CD14-positive monocyte (primary cell): ENCODE measurements at regions not wholly inside any gene's neighbourhood (a gene's known extent, or its start where the extent isn't known, plus 50 kb on each side); places are given as distances from the start of the nearest gene placed in this dataset.
"Not testable (repeated sequence)": the region's sequence is repeated elsewhere in the genome, so short reads cannot be mapped to it uniquely, and the experiment has no call there.

Experiments
- DNase-seq, 3 donors: peaks; one replicate each; pipeline ENCODE4 v3.0.0-alpha.2; 2011 to 2022
- H2AFZ ChIP-seq: 2 replicates; pipeline ENCODE4 v1.6.0; 2012; ENCODE audit warnings: mild to moderate bottlenecking, low read depth, low read length, inconsistent platforms; ENCODE audit not compliant: insufficient read depth, poor library complexity, severe bottlenecking
- H3K27ac ChIP-seq, 2 donors: 1 replicate in 1 of 2; 2 replicates in 1 of 2; pipeline ENCODE4 v1.5.1; 2012 to 2013; ENCODE audit warnings: low read length in 2 of 2, control low read depth in 1 of 2, inconsistent platforms in 1 of 2, low read depth in 1 of 2, mild to moderate bottlenecking in 1 of 2
- H3K27me3 ChIP-seq, 2 donors: one replicate each; pipeline versions ENCODE4 v1.6.0 to v1.6.1; 2011 to 2013; ENCODE audit warnings: low read length in 2 of 2; ENCODE audit not compliant: control insufficient read depth in 2 of 2, insufficient read depth in 2 of 2
- H3K36me3 ChIP-seq, 2 donors: replicated peaks in 1 of 2; 1 replicate in 1 of 2; 2 replicates in 1 of 2; pipeline versions ENCODE4 v1.5.1 to v1.6.1; 2012 to 2013; ENCODE audit warnings: low read length in 2 of 2, control low read depth in 1 of 2, inconsistent platforms in 1 of 2, mild to moderate bottlenecking in 1 of 2; ENCODE audit not compliant: insufficient read depth in 2 of 2, control insufficient read depth in 1 of 2
- H3K4me1 ChIP-seq, 2 donors: 1 replicate in 1 of 2; 2 replicates in 1 of 2; pipeline versions ENCODE4 v1.5.1 to v1.6.1; 2012 to 2013; ENCODE audit warnings: low read length in 2 of 2, control low read depth in 1 of 2, inconsistent platforms in 1 of 2, mild to moderate bottlenecking in 1 of 2, moderate library complexity in 1 of 2; ENCODE audit not compliant: insufficient read depth in 2 of 2, control insufficient read depth in 1 of 2
- H3K4me2 ChIP-seq: replicated peaks from 2 replicates; pipeline ENCODE3; 2012; ENCODE audit warnings: low read length, moderate library complexity, mild to moderate bottlenecking; ENCODE audit not compliant: poor library complexity, severe bottlenecking; ENCODE audit errors: extremely low read depth
- H3K4me3 ChIP-seq, 3 experiments: fragments of 200-600 bp in 1 of 3; sonication (generic) in 1 of 3; replicated peaks in 1 of 3; 1 replicate in 2 of 3; 2 replicates in 1 of 3; pipeline ENCODE4 v1.5.1; 2011 to 2013; ENCODE audit warnings: low read length in 3 of 3, mild to moderate bottlenecking in 3 of 3, control low read depth in 2 of 3, low read depth in 2 of 3, inconsistent platforms in 1 of 3, moderate library complexity in 1 of 3
- H3K79me2 ChIP-seq: 2 replicates; pipeline ENCODE4 v1.6.0; 2012; ENCODE audit warnings: mild to moderate bottlenecking, control low read depth, inconsistent platforms, low read length, moderate library complexity; ENCODE audit not compliant: insufficient read depth
- H3K9ac ChIP-seq: 2 replicates; pipeline ENCODE4 v1.6.0; 2017; ENCODE audit warnings: low read length, mild to moderate bottlenecking; ENCODE audit not compliant: insufficient read depth, poor library complexity, severe bottlenecking
- H3K9me3 ChIP-seq, 2 donors: replicated peaks in 1 of 2; 1 replicate in 1 of 2; 2 replicates in 1 of 2; pipeline versions ENCODE4 v1.5.1 to v1.6.1; 2012 to 2013; ENCODE audit warnings: low read length in 2 of 2, control low read depth in 1 of 2; ENCODE audit not compliant: control insufficient read depth in 1 of 2, insufficient read depth in 1 of 2
- H4K20me1 ChIP-seq: 2 replicates; pipeline ENCODE4 v1.6.0; 2012; ENCODE audit warnings: mild to moderate bottlenecking, low read length, control low read depth, moderate library complexity; ENCODE audit not compliant: insufficient read depth
- H3K27ac Mint-ChIP-seq, 7 donors: one replicate each; pipeline ENCODE4 v1.8.0; 2020; ENCODE audit warnings: mild to moderate bottlenecking in 7 of 7, mixed read lengths in 7 of 7, moderate library complexity in 6 of 7, inconsistent platforms in 2 of 7
- H3K27me3 Mint-ChIP-seq, 3 donors: one replicate each; pipeline ENCODE4 v1.8.0; 2021 to 2022; ENCODE audit warnings: low read depth in 3 of 3, mild to moderate bottlenecking in 3 of 3, mixed read lengths in 3 of 3, moderate library complexity in 3 of 3, inconsistent platforms in 1 of 3
- H3K36me3 Mint-ChIP-seq, 2 donors: one replicate each; pipeline ENCODE4 v1.8.0; 2020; ENCODE audit warnings: mixed read lengths in 2 of 2, inconsistent platforms in 1 of 2, mild to moderate bottlenecking in 1 of 2
- H3K4me1 Mint-ChIP-seq: one replicate; pipeline ENCODE4 v1.8.0; 2020; ENCODE audit warnings: mild to moderate bottlenecking, mixed read lengths
- H3K4me3 Mint-ChIP-seq, 2 donors: one replicate each; pipeline ENCODE4 v1.8.0; 2020; ENCODE audit warnings: mild to moderate bottlenecking in 2 of 2, mixed read lengths in 2 of 2, moderate library complexity in 1 of 2
- H3K9me3 Mint-ChIP-seq, 7 donors: one replicate each; pipeline ENCODE4 v1.8.0; 2020 to 2022; ENCODE audit warnings: mixed read lengths in 7 of 7, mild to moderate bottlenecking in 6 of 7, moderate library complexity in 6 of 7, inconsistent platforms in 2 of 7
- WGBS: methylation state at CpG from one replicate; pipeline ENCODE4 v1.1.5; 2013; ENCODE audit warnings: missing lambda C conversion rate; ENCODE audit not compliant: insufficient coverage; 5-methylcytosine and 5-hydroxymethylcytosine counted together
- intact Hi-C, 2 donors: fragments of 100-400 bp; cut with micrococcal nuclease; formaldehyde crosslinking; loops; one replicate each; pipeline versions ENCODE4 v1.15.0 to v1.15.1; 2023
- TF ChIP-seq, protein P1 (sequence below): fragments of 200-600 bp; IDR thresholded peaks from one replicate; pipeline ENCODE4 v1.8.0; 2022; ENCODE audit warnings: antibody characterized with exemption, mild to moderate bottlenecking

DNA sequence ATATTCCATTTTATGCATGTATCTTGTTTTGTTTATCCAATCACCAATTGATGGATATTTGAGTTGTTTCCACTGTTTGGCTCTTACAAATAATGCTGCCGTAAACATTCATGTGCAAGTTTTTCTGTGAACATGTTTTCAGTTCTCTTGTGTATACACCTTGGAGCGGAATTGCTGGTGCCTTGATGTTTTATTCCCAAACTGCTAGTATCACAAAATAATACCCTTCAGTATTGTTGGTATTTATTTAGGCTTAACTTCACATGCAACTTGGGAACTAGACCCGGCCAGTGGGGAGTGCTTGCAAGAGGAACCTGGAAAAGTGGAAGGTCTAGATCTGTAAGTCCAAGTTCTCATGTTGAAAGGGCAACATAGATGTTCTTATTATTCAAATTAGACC lies 115.9 kb downstream of the CRYAA start:
- Mint-ChIP-seq H3K27ac (no peak overlapping the region), H3K4me3 (no peak overlapping the region), H3K27me3 (peaks cover 0 to 7% (median 6%) of the 10 kb centered on the region in 3 donors), H3K9me3 (peaks cover 5 to 9% (median 6%) of the 10 kb centered on the region in 7 donors), H3K4me1 (no peaks in the 10 kb centered on the region), H3K36me3 (no peaks in the 10 kb centered on the region)
- no peak overlapping the region for H3K27ac ChIP-seq
- H3K4me2 ChIP-seq, result no peak overlapping the region
- DNase-seq, result no peak
- no peak overlapping the region for H3K9ac ChIP-seq
- no peaks in the 10 kb centered on the region for H3K36me3 ChIP-seq
- no CpG with 5 or more reads among the region's 3 CpGs for WGBS
- H3K4me3 ChIP-seq, result no peak overlapping the region
- no peaks in the 10 kb centered on the region for H3K79me2 ChIP-seq
- TF ChIP-seq, protein P1, sequence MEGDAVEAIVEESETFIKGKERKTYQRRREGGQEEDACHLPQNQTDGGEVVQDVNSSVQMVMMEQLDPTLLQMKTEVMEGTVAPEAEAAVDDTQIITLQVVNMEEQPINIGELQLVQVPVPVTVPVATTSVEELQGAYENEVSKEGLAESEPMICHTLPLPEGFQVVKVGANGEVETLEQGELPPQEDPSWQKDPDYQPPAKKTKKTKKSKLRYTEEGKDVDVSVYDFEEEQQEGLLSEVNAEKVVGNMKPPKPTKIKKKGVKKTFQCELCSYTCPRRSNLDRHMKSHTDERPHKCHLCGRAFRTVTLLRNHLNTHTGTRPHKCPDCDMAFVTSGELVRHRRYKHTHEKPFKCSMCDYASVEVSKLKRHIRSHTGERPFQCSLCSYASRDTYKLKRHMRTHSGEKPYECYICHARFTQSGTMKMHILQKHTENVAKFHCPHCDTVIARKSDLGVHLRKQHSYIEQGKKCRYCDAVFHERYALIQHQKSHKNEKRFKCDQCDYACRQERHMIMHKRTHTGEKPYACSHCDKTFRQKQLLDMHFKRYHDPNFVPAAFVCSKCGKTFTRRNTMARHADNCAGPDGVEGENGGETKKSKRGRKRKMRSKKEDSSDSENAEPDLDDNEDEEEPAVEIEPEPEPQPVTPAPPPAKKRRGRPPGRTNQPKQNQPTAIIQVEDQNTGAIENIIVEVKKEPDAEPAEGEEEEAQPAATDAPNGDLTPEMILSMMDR, result no peak
- H3K9me3 ChIP-seq, result peaks cover 0 to 5% of the 10 kb centered on the region in 2 donors
- no peaks in the 10 kb centered on the region for H3K4me1 ChIP-seq
- H2AFZ ChIP-seq, result no peak overlapping the region
- intact Hi-C loops, result no loop called here
- H3K27me3 ChIP-seq, result no peaks in the 10 kb centered on the region
- no peaks in the 10 kb centered on the region for H4K20me1 ChIP-seq

DNA sequence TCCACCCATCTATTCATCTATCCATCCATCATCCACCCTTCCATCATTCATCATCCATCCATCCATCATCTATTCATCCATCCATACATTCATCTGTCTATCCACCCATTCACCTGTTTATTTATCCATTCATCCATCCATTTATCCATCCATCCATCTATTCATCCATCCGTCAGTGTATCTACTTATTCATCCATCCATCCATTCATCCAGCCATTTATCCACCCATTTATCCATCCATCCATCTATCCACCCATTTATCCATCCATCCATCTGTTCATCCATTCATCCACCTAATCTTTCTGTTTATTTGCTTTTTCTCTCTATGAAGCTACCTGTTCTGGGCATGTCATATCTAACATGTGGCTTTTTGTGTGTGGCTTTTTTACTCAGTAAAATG lies 115.4 kb downstream of the CRYAA start:
- H3K36me3 Mint-ChIP-seq, result no peaks in the 10 kb centered on the region
- intact Hi-C loops, result no loop called here

DNA sequence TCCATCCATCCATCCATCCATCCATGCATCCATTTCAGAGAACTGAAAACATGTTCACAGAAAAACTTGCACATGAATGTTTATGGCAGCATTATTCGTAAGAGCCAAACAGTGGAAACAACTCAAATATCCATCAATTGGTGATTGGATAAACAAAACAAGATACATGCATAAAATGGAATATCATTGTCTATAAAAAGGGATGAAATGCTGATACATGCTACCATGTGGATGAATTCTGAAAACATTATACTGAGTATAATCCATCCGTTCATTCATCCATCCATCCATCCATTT lies 115.1 kb downstream of the CRYAA start:
- H4K20me1 ChIP-seq, H3K4me3 Mint-ChIP-seq, H2AFZ ChIP-seq, H3K9me3 ChIP-seq, H3K4me1 ChIP-seq, H3K36me3 ChIP-seq, intact Hi-C loops, H3K9me3 Mint-ChIP-seq, H3K27ac ChIP-seq, H3K4me3 ChIP-seq, H3K4me2 ChIP-seq, H3K27me3 ChIP-seq, H3K79me2 ChIP-seq, H3K4me1 Mint-ChIP-seq, H3K27me3 Mint-ChIP-seq, DNase-seq, H3K27ac Mint-ChIP-seq, H3K9ac ChIP-seq, H3K36me3 Mint-ChIP-seq: not testable (repeated sequence)
- 100% methylated on average over 1 of the region's 2 CpGs for WGBS

More for the DNA sequence above, 115.4 kb downstream of the CRYAA start:
- WGBS, result 100% methylated on average over 1 of the region's 1 CpG
- H3K9me3 ChIP-seq, result peaks cover 0 to under 1% of the 10 kb centered on the region in 2 donors
- no peak overlapping the region for H2AFZ ChIP-seq
- H3K27me3 Mint-ChIP-seq, result peaks cover 0 to 7% (median 5%) of the 10 kb centered on the region in 3 donors
- H3K27ac Mint-ChIP-seq, result no peak overlapping the region
- peaks cover under 1 to 4% (median 2%) of the 10 kb centered on the region in 7 donors for H3K9me3 Mint-ChIP-seq
- no peak overlapping the region for H3K4me3 ChIP-seq
- DNase-seq, result no peak
- H3K27me3 ChIP-seq, result no peaks in the 10 kb centered on the region
- H3K4me1 Mint-ChIP-seq, result no peaks in the 10 kb centered on the region
- H3K4me3 Mint-ChIP-seq, result no peak overlapping the region
- TF ChIP-seq, protein P1, result no peak
- no peaks in the 10 kb centered on the region for H3K36me3 ChIP-seq
- no peaks in the 10 kb centered on the region for H3K4me1 ChIP-seq
- H4K20me1 ChIP-seq, result no peaks in the 10 kb centered on the region
- no peak overlapping the region for H3K27ac ChIP-seq
- H3K9ac ChIP-seq, result no peak overlapping the region
- no peak overlapping the region for H3K4me2 ChIP-seq
- H3K79me2 ChIP-seq, result no peaks in the 10 kb centered on the region
